ENCODE measurements at regions not wholly inside any gene's neighbourhood (a gene's known extent, or its start where the extent isn't known, plus 50 kb on each side); places are given as distances from the start of the nearest gene placed in this dataset.

DNA sequence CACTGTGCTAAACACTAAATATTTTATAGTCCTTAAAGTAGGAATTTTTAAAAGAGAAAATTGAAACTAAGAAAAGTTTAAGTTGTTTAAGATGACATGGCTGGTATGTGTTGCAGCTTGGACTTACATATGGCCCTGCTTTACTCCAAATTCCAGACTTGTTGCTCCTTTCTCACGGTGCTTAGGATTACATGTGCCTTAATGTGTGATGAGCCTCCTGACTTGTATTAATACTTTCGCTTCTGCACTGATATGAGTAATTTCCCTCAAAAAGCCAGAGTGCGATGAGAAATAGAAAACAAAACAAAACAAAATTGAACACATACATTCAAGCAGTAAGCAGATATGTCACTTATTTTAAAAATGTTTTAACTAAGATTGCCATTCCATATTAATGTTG lies 250.2 kb downstream of the VGLL3 start:
- H3K4me3 ChIP-seq (ENCODE audit: low read depth in 2 of 2, low read length in 2 of 2): no peak overlapping the region
- BruUV-seq (replicated peaks): no TSS peak
- no peak overlapping the region for H3K27ac ChIP-seq (ENCODE audit: low read length)
- in situ Hi-C loops (cut with HindIII; ENCODE audit: low pct_unique_long_range_greater_than_20kb, low sequenced_read_pairs) (no loop called here), intact Hi-C loops (cut with micrococcal nuclease; ENCODE audit: unreplicated experiment) (no loop called here)
- H3K9me3 ChIP-seq (ENCODE audit: control insufficient read depth, insufficient read depth, low read depth, low read length): no peaks in the 10 kb centered on the region
- no peak for ATAC-seq
- ChIA-PET CTCF (no interaction called here), POLR2A (no interaction called here)
- H3K4me1 ChIP-seq (ENCODE audit: control insufficient read depth, insufficient read depth, low read length): no peaks in the 10 kb centered on the region
- no peaks in the 10 kb centered on the region for H3K36me3 ChIP-seq (ENCODE audit: control insufficient read depth, insufficient read depth, low read length)
- TF ChIP-seq POLR2AphosphoS5 (IDR thresholded peaks at IDR 0.05; ENCODE audit: low read depth, low read length): no peak
- TF ChIP-seq, protein P1, sequence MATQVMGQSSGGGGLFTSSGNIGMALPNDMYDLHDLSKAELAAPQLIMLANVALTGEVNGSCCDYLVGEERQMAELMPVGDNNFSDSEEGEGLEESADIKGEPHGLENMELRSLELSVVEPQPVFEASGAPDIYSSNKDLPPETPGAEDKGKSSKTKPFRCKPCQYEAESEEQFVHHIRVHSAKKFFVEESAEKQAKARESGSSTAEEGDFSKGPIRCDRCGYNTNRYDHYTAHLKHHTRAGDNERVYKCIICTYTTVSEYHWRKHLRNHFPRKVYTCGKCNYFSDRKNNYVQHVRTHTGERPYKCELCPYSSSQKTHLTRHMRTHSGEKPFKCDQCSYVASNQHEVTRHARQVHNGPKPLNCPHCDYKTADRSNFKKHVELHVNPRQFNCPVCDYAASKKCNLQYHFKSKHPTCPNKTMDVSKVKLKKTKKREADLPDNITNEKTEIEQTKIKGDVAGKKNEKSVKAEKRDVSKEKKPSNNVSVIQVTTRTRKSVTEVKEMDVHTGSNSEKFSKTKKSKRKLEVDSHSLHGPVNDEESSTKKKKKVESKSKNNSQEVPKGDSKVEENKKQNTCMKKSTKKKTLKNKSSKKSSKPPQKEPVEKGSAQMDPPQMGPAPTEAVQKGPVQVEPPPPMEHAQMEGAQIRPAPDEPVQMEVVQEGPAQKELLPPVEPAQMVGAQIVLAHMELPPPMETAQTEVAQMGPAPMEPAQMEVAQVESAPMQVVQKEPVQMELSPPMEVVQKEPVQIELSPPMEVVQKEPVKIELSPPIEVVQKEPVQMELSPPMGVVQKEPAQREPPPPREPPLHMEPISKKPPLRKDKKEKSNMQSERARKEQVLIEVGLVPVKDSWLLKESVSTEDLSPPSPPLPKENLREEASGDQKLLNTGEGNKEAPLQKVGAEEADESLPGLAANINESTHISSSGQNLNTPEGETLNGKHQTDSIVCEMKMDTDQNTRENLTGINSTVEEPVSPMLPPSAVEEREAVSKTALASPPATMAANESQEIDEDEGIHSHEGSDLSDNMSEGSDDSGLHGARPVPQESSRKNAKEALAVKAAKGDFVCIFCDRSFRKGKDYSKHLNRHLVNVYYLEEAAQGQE (IDR thresholded peaks at IDR 0.05; ENCODE audit: insufficient read depth in 1 of 2, low read depth in 2 of 2, low read length in 1 of 2): no peak
- TF ChIP-seq, protein P2, sequence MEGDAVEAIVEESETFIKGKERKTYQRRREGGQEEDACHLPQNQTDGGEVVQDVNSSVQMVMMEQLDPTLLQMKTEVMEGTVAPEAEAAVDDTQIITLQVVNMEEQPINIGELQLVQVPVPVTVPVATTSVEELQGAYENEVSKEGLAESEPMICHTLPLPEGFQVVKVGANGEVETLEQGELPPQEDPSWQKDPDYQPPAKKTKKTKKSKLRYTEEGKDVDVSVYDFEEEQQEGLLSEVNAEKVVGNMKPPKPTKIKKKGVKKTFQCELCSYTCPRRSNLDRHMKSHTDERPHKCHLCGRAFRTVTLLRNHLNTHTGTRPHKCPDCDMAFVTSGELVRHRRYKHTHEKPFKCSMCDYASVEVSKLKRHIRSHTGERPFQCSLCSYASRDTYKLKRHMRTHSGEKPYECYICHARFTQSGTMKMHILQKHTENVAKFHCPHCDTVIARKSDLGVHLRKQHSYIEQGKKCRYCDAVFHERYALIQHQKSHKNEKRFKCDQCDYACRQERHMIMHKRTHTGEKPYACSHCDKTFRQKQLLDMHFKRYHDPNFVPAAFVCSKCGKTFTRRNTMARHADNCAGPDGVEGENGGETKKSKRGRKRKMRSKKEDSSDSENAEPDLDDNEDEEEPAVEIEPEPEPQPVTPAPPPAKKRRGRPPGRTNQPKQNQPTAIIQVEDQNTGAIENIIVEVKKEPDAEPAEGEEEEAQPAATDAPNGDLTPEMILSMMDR (IDR thresholded peaks at IDR 0.05): no peak
- no peak for TF ChIP-seq TCF7L2 (IDR thresholded peaks at IDR 0.05; ENCODE audit: low read depth, low read length)
- TF ChIP-seq SIN3A (IDR thresholded peaks at IDR 0.05; ENCODE audit: borderline replicate concordance, insufficient read depth, low read depth, low read length): no peak
- no peaks in the 10 kb centered on the region for H3K27me3 ChIP-seq (ENCODE audit: control insufficient read depth, insufficient read depth, low read length)
- no peak for DNase-seq (ENCODE audit: low read depth, low spot score)

DNA sequence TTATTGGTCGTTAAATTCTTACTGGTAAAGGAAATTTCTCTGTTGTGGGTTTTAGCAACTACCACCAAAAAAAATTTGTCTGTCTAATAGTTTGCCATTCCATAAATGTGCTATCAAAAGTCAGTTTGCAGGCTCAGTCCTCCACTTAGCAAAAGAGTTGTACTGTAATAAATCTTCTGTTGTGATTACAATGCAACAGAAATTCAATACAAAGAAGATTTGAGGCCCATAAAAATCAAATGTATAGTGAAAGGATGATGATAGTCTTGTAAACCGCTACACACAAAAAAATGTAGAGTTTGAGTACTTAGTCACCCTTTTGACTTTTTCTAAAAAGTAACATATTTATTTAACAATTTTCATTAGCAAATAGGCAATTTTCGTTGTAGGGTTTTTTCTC lies 251.7 kb downstream of the VGLL3 start:
- TF ChIP-seq, protein P2 (IDR thresholded peaks at IDR 0.05): no peak
- no peak for TF ChIP-seq TCF7L2 (IDR thresholded peaks at IDR 0.05; ENCODE audit: low read depth, low read length)
- no peak for TF ChIP-seq POLR2AphosphoS5 (IDR thresholded peaks at IDR 0.05; ENCODE audit: low read depth, low read length)
- TF ChIP-seq, protein P1 (IDR thresholded peaks at IDR 0.05; ENCODE audit: insufficient read depth in 1 of 2, low read depth in 2 of 2, low read length in 1 of 2): no peak
- TF ChIP-seq SIN3A (IDR thresholded peaks at IDR 0.05; ENCODE audit: borderline replicate concordance, insufficient read depth, low read depth, low read length): no peak
- POLR2A ChIA-PET: no interaction called here
- no peaks in the 10 kb centered on the region for H3K36me3 ChIP-seq (ENCODE audit: control insufficient read depth, insufficient read depth, low read length)
- in situ Hi-C loops (cut with HindIII; ENCODE audit: low pct_unique_long_range_greater_than_20kb, low sequenced_read_pairs) (no loop called here), intact Hi-C loops (cut with micrococcal nuclease; ENCODE audit: unreplicated experiment) (no loop called here)
- no peak overlapping the region for H3K27ac ChIP-seq (ENCODE audit: low read length)
- CTCF ChIA-PET: no interaction called here
- no TSS peak for BruUV-seq (replicated peaks)
- DNase-seq (ENCODE audit: low read depth, low spot score) (no peak), ATAC-seq (no peak)
- H3K4me3 ChIP-seq (ENCODE audit: low read depth in 2 of 2, low read length in 2 of 2): no peak overlapping the region
- no peaks in the 10 kb centered on the region for H3K9me3 ChIP-seq (ENCODE audit: control insufficient read depth, insufficient read depth, low read depth, low read length)
- no peaks in the 10 kb centered on the region for H3K4me1 ChIP-seq (ENCODE audit: control insufficient read depth, insufficient read depth, low read length)
- H3K27me3 ChIP-seq (ENCODE audit: control insufficient read depth, insufficient read depth, low read length): no peaks in the 10 kb centered on the region

Data from Panc1 (cell line).